GM23248 (cell line): ENCODE measurements at regions not wholly inside any gene's neighbourhood (a gene's known extent, or its start where the extent isn't known, plus 50 kb on each side); places are given as distances from the start of the nearest gene placed in this dataset.

Experiments
- EZH2 ChIP-seq: fragments of 200-600 bp; sonication (generic); IDR thresholded peaks from 2 replicates; pipeline ENCODE4 v1.6.1; 2018; ENCODE audit warnings: antibody characterized with exemption, mild to moderate bottlenecking; ENCODE audit not compliant: insufficient read depth, poor library complexity, severe bottlenecking
- EZH2phosphoT487 ChIP-seq: fragments of 200-600 bp; sonication (generic); IDR thresholded peaks from 2 replicates; pipeline ENCODE4 v1.6.1; 2018; ENCODE audit warnings: antibody characterized with exemption, moderate library complexity, mild to moderate bottlenecking, low read depth; ENCODE audit not compliant: insufficient read depth

DNA sequence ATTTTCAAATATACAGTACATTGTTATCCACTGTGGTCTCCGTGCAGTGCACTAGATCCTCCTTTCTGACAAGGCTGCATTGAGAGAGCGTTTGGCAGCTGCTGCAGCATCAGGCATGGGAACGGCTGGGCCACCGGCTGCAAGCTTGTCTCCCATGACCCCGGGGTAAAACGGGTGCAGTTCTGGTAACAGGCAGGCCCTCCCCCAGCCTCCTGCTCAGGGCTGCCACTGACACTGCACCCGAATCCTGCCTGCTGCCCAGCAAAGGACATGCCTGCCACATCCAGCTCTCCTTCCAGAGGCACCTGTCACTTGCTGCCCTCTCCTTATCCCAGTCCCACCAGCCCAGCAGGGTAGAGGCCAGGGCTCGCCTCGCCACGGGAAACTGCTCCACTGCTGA lies 124.5 kb upstream of the TMEM45B start:
- no peak for TF ChIP-seq EZH2
- TF ChIP-seq EZH2phosphoT487 = no peak
